HCT116 (cell line): ENCODE measurements at regions not wholly inside any gene's neighbourhood (a gene's known extent, or its start where the extent isn't known, plus 50 kb on each side); places are given as distances from the start of the nearest gene placed in this dataset.

ENCODE experiments used
- ATAC-seq: fragments of 200-7000 bp; cut with Tn5 transposase; 2 replicates; pipeline ENCODE4 v1.9.1; 2020; ENCODE audit warnings: mild to moderate bottlenecking, moderate library complexity
- BruUV-seq: library from RNA; stranded (reverse); fragments of 400-500 nt; replicated peaks from 2 replicates; lab custom pipeline; 2021; lab: Mats Ljungman, UMichigan
- CTCF ChIA-PET: fragments of 300-600 bp; sonication (Branson Sonifier 250); formaldehyde crosslinking; loops from one replicate; lab custom pipeline; 2021; ENCODE audit warnings: antibody characterized with exemption; lab: Charles Lee
- POLR2A ChIA-PET: fragments of 300-600, 350-600 bp; sonication (Branson Sonifier 250); formaldehyde crosslinking; loops from one replicate; lab custom pipeline; 2021; ENCODE audit warnings: antibody characterized with exemption; lab: Charles Lee
- RAD21 ChIA-PET, 2 experiments: fragments of 300-600 bp; sonication (Branson Sonifier 250); formaldehyde crosslinking; loops; one replicate each; lab custom pipeline; 2023; ENCODE audit warnings: low total read pairs in 2 of 2; ENCODE audit not compliant: uncharacterized antibody in 2 of 2, unreplicated experiment in 2 of 2, low non-redundant PET in 1 of 2; lab: Charles Lee
- DNase-seq: peaks from one replicate; pipeline ENCODE4 v3.0.0-alpha.2; 2010; ENCODE audit warnings: low read depth, low spot score
- H2AFZ ChIP-seq: fragments of 200-600 bp; shearing (Covaris generic), sonication (generic); 2 replicates; pipeline ENCODE4 v1.6.1; 2017; ENCODE audit warnings: low read depth, mixed run types, mixed read lengths, antibody characterized with exemption, low read length; ENCODE audit not compliant: poor library complexity, severe bottlenecking
- H3K27ac ChIP-seq: 2 replicates; pipeline ENCODE4 v1.5.1; 2012; ENCODE audit warnings: low read depth, low read length
- H3K27me3 ChIP-seq: fragments of 200-600 bp; sonication (generic); 2 replicates; pipeline ENCODE4 v1.6.1; 2016; ENCODE audit warnings: mixed run types, low read length, mixed read lengths; ENCODE audit not compliant: insufficient read depth
- H3K36me3 ChIP-seq, 2 experiments: fragments of 200-500 bp in 1 of 2; fragments of 200-600 bp in 1 of 2; sonication (Bioruptor generic) in 1 of 2; sonication (generic) in 1 of 2; 2 replicates each; pipeline versions ENCODE4 v1.5.1 to v1.6.1; 2014 to 2016; ENCODE audit warnings: low read length in 2 of 2, inconsistent platforms in 1 of 2, mixed read lengths in 1 of 2, mixed run types in 1 of 2; ENCODE audit not compliant: insufficient read depth in 2 of 2, control insufficient read depth in 1 of 2
- H3K4me1 ChIP-seq, 2 experiments: fragments of 200-600 bp in 1 of 2; sonication (generic) in 1 of 2; 2 replicates each; pipeline versions ENCODE4 v1.5.1 to v1.6.1; 2012 to 2017; ENCODE audit warnings: low read length in 2 of 2, inconsistent platforms in 1 of 2, mild to moderate bottlenecking in 1 of 2, mixed read lengths in 1 of 2, mixed run types in 1 of 2, moderate library complexity in 1 of 2; ENCODE audit not compliant: insufficient read depth in 2 of 2, control insufficient read depth in 1 of 2
- H3K4me2 ChIP-seq: fragments of 200-600 bp; sonication (generic); 2 replicates; pipeline ENCODE4 v1.6.1; 2017; ENCODE audit warnings: mixed run types, low read length, mixed read lengths
- H3K4me3 ChIP-seq, 2 experiments: fragments of 200-600 bp in 1 of 2; sonication (generic) in 1 of 2; replicated peaks in 1 of 2; 2 replicates each; pipeline ENCODE4 v1.5.1; 2011 to 2016; ENCODE audit warnings: low read length in 2 of 2, control low read depth in 1 of 2, low read depth in 1 of 2, mild to moderate bottlenecking in 1 of 2, mixed read lengths in 1 of 2, mixed run types in 1 of 2
- H3K79me2 ChIP-seq: fragments of 200-600 bp; sonication (generic); 2 replicates; pipeline ENCODE4 v1.6.1; 2017; ENCODE audit warnings: mild to moderate bottlenecking, mixed run types, low read length, moderate library complexity, mixed read lengths; ENCODE audit not compliant: insufficient read depth
- H3K9ac ChIP-seq: fragments of 200-600 bp; sonication (generic); 2 replicates; pipeline ENCODE4 v1.6.1; 2016; ENCODE audit warnings: low read length, mixed read lengths
- H3K9me2 ChIP-seq: fragments of 200-600 bp; sonication (generic), shearing (Covaris generic); 2 replicates; pipeline ENCODE4 v1.6.1; 2017; ENCODE audit warnings: mixed run types, mild to moderate bottlenecking, moderate library complexity; ENCODE audit not compliant: insufficient read depth
- H3K9me3 ChIP-seq, 2 experiments: fragments of 200-500 bp in 1 of 2; fragments of 200-600 bp in 1 of 2; sonication (Bioruptor generic) in 1 of 2; sonication (generic) in 1 of 2; 2 replicates each; pipeline ENCODE4 v1.6.1; 2014 to 2017; ENCODE audit warnings: low read length in 2 of 2, mixed read lengths in 2 of 2, inconsistent platforms in 1 of 2, low read depth in 1 of 2, mild to moderate bottlenecking in 1 of 2, mixed run types in 1 of 2, moderate library complexity in 1 of 2; ENCODE audit not compliant: control insufficient read depth in 1 of 2, insufficient read depth in 1 of 2
- H4K20me1 ChIP-seq: fragments of 200-600 bp; sonication (generic), shearing (Covaris generic); 2 replicates; pipeline ENCODE4 v1.6.1; 2017; ENCODE audit warnings: mixed run types, mild to moderate bottlenecking, moderate library complexity; ENCODE audit not compliant: insufficient read depth
- ATF3 ChIP-seq: IDR thresholded peaks from 2 replicates; pipeline ENCODE4 v1.6.1; 2012
- EGR1 ChIP-seq: IDR thresholded peaks from 2 replicates; pipeline ENCODE4 v1.6.1; 2012; ENCODE audit warnings: low read depth
- ELF1 ChIP-seq: IDR thresholded peaks from 2 replicates; pipeline ENCODE4 v1.6.1; 2012; ENCODE audit warnings: low read depth, borderline replicate concordance
- EZH2 ChIP-seq: fragments of 200-600 bp; sonication (generic); IDR thresholded peaks from 2 replicates; pipeline ENCODE4 v1.6.1; 2017; ENCODE audit warnings: antibody characterized with exemption, mixed run types
- EZH2phosphoT487 ChIP-seq: fragments of 200-600 bp; IDR thresholded peaks from 2 replicates; pipeline ENCODE4 v1.6.1; 2018; ENCODE audit warnings: antibody characterized with exemption, borderline replicate concordance
- FOSL1 ChIP-seq: IDR thresholded peaks from 2 replicates; pipeline ENCODE4 v1.6.1; 2012; ENCODE audit warnings: low read depth
- MAX ChIP-seq: IDR thresholded peaks from 2 replicates; pipeline ENCODE4 v1.6.1; 2012
- POLR2A ChIP-seq: IDR thresholded peaks from 2 replicates; pipeline ENCODE4 v1.7.0; 2011; ENCODE audit warnings: borderline replicate concordance; ENCODE audit not compliant: insufficient read depth, insufficient read length; ENCODE audit errors: extremely low read depth
- POLR2AphosphoS5 ChIP-seq: IDR thresholded peaks from 2 replicates; pipeline ENCODE4 v1.6.1; 2011; ENCODE audit warnings: mild to moderate bottlenecking, low read depth, low read length, moderate library complexity
- SIN3A ChIP-seq: IDR thresholded peaks from 2 replicates; pipeline ENCODE4 v1.6.1; 2012; ENCODE audit warnings: low read depth
- SP1 ChIP-seq: IDR thresholded peaks from 2 replicates; pipeline ENCODE4 v1.6.1; 2012; ENCODE audit warnings: low read depth
- YY1 ChIP-seq: IDR thresholded peaks from 2 replicates; pipeline ENCODE4 v1.6.1; 2011; ENCODE audit warnings: low read length, low read depth, moderate library complexity, mild to moderate bottlenecking; ENCODE audit not compliant: insufficient replicate concordance; ENCODE audit errors: extremely low read depth
- ZFX ChIP-seq: fragments of 450-650 bp; IDR thresholded peaks from 2 replicates; pipeline ENCODE4 v1.6.1; 2017
- intact Hi-C: fragments of 100-400 bp; cut with micrococcal nuclease; formaldehyde crosslinking; loops from 2 replicates; pipeline ENCODE4 v1.10.0; 2022
- TF ChIP-seq, protein P1 (sequence below), 3 experiments: fragments of 200-600 bp in 1 of 3; sonication (generic) in 1 of 3; IDR thresholded peaks in 2 of 3; conservative IDR thresholded peaks in 1 of 3; 2 replicates each; pipeline ENCODE4 v1.5.1; 2012 to 2017; ENCODE audit warnings: low read depth in 2 of 3, low read length in 2 of 3, antibody characterized with exemption in 1 of 3, borderline replicate concordance in 1 of 3, control low read depth in 1 of 3, mild to moderate bottlenecking in 1 of 3, mixed read lengths in 1 of 3, mixed run types in 1 of 3, moderate library complexity in 1 of 3; ENCODE audit not compliant: insufficient read depth in 1 of 3
- TF ChIP-seq, protein P2 (sequence below): IDR thresholded peaks from 2 replicates; pipeline ENCODE4 v1.6.1; 2011; ENCODE audit warnings: mild to moderate bottlenecking, low read length, moderate library complexity; ENCODE audit not compliant: insufficient replicate concordance; ENCODE audit errors: extremely low read depth

GRCh38 chr7:63040336-63040735 lies 958.3 kb upstream of the ZNF722 start:
- no TSS peak for BruUV-seq
- DNase-seq = no peak
- ATAC-seq = no peak
- CTCF ChIA-PET = no interaction called here
- RAD21 ChIA-PET = no interaction called here
- H3K9ac ChIP-seq = no peak overlapping the region
- POLR2A ChIA-PET = no interaction called here
- H3K9me2 ChIP-seq = no peaks in the 10 kb centered on the region
- H2AFZ ChIP-seq = no peak overlapping the region
- peaks cover 1 to 24% of the 10 kb centered on the region in 2 experiments; a peak in 2 of 4 replicates for H3K9me3 ChIP-seq
- TF ChIP-seq POLR2AphosphoS5 = no peak
- TF ChIP-seq YY1 = no peak
- TF ChIP-seq, protein P1, sequence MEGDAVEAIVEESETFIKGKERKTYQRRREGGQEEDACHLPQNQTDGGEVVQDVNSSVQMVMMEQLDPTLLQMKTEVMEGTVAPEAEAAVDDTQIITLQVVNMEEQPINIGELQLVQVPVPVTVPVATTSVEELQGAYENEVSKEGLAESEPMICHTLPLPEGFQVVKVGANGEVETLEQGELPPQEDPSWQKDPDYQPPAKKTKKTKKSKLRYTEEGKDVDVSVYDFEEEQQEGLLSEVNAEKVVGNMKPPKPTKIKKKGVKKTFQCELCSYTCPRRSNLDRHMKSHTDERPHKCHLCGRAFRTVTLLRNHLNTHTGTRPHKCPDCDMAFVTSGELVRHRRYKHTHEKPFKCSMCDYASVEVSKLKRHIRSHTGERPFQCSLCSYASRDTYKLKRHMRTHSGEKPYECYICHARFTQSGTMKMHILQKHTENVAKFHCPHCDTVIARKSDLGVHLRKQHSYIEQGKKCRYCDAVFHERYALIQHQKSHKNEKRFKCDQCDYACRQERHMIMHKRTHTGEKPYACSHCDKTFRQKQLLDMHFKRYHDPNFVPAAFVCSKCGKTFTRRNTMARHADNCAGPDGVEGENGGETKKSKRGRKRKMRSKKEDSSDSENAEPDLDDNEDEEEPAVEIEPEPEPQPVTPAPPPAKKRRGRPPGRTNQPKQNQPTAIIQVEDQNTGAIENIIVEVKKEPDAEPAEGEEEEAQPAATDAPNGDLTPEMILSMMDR (IDR thresholded peaks at IDR 0.05 in 2 of 3, conservative IDR thresholded peaks at IDR 0.05 in 1 of 3; ENCODE audit: borderline replicate concordance in 1 of 3, insufficient read depth in 1 of 3, low read depth in 2 of 3, low read length in 2 of 3) = no peak
- no peak for TF ChIP-seq EGR1
- no peak for TF ChIP-seq EZH2phosphoT487
- TF ChIP-seq, protein P2, sequence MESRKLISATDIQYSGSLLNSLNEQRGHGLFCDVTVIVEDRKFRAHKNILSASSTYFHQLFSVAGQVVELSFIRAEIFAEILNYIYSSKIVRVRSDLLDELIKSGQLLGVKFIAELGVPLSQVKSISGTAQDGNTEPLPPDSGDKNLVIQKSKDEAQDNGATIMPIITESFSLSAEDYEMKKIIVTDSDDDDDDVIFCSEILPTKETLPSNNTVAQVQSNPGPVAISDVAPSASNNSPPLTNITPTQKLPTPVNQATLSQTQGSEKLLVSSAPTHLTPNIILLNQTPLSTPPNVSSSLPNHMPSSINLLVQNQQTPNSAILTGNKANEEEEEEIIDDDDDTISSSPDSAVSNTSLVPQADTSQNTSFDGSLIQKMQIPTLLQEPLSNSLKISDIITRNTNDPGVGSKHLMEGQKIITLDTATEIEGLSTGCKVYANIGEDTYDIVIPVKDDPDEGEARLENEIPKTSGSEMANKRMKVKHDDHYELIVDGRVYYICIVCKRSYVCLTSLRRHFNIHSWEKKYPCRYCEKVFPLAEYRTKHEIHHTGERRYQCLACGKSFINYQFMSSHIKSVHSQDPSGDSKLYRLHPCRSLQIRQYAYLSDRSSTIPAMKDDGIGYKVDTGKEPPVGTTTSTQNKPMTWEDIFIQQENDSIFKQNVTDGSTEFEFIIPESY = no peak
- TF ChIP-seq POLR2A = no peak
- no peak for TF ChIP-seq SIN3A
- no peak for TF ChIP-seq SP1
- TF ChIP-seq ATF3 = no peak
- TF ChIP-seq ELF1 = no peak
- TF ChIP-seq MAX = no peak
- no peak for TF ChIP-seq ZFX
- no peak for TF ChIP-seq EZH2
- no peak for TF ChIP-seq FOSL1
- no peaks in the 10 kb centered on the region for H3K4me1 ChIP-seq
- H3K79me2 ChIP-seq = no peaks in the 10 kb centered on the region
- no peaks in the 10 kb centered on the region for H3K36me3 ChIP-seq
- H3K4me2 ChIP-seq = no peak overlapping the region
- H3K27me3 ChIP-seq = no peaks in the 10 kb centered on the region
- H3K4me3 ChIP-seq = no peak overlapping the region
- intact Hi-C loops = no loop called here
- H3K27ac ChIP-seq = no peak overlapping the region
- no peaks in the 10 kb centered on the region for H4K20me1 ChIP-seq
